GM18520 (cell line): ENCODE measurements at regions not wholly inside any gene's neighbourhood (a gene's known extent, or its start where the extent isn't known, plus 50 kb on each side); places are given as distances from the start of the nearest gene placed in this dataset.
"Not testable (repeated sequence)": the region's sequence is repeated elsewhere in the genome, so short reads cannot be mapped to it uniquely, and the experiment has no call there.

ENCODE experiments used
- ATAC-seq: cut with Tn5 transposase; IDR thresholded peaks from one replicate; pipeline ENCODE4 v1.9.1; 2021; ENCODE audit not compliant: unreplicated experiment

DNA sequence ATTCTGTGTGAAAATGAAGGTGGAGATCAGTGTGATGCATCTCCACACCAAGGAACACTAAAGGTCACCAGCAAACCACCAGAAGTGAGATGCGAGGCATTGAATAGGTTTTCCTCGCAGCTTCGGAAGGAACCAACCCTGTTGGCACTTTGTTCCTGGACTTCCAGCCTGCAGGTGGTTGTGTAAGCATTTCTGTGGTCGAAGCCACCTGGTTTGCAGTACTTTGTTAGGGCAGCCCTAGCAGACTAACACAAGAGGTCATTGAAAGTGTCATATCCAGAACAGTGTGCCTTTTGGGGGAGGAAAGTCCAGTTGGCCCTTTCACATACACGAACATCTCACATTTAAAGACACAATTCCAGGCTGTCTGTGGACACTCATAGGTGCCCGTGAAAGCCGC lies 237.2 kb upstream of the PLGLB1 start:
- not testable (repeated sequence) for ATAC-seq

DNA sequence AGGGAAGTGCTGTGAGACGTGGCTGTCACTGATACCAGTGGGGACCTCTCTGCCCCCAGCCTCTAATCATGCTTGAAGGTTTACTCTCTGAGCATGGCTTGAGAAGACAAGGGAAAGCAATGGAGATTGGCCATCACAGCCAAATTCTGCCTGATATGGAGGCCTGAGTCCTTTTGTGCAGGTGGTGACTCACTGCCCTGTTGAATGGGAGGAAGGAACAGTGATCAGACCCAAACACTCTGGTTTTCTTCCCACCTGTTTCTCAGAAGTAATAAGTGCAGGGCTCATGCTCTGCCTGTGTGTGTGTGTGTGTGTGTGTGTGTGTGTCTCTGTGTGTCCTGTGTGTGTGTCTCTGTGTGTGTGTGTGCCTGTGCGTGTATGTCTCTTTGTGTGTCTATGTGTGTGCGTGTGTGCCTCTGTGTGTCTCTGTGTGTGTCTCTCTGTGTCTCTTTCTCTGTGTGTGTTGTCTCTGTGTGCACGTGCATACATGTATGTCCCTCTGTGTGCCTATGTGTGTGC lies 240.6 kb upstream of the PLGLB1 start:
- not testable (repeated sequence) for ATAC-seq

DNA sequence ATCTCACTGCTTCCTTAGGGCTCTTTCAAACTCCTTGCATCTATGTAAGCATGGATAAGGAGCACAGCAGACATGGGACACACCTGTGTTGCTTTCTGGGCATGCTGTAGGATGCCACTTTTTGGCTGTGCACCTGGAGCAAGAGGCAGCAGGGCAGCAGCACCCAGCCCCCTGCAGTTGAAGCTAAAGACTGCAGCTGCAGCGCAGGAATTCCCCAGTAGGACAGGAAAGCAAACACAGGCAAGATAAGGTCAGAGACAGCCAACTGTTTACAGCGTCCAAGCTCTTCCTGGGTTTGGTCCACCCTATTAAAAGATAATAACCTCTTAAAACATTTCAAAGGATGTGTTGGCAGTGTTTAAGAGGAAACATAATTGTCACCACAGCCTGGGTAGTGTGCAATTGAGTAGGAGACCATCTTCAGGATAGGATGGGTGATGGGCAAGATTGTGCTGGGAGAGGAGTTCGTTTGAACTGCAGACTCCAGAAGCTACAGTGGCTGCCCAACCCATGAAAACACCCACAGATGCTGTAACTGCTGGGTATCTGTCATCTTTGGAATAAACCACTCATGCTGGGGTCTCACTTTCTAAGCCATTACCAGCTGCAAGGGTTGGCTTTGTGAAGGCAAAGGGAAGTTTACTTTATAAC lies 242.3 kb upstream of the PLGLB1 start:
- not testable (repeated sequence) for ATAC-seq

DNA sequence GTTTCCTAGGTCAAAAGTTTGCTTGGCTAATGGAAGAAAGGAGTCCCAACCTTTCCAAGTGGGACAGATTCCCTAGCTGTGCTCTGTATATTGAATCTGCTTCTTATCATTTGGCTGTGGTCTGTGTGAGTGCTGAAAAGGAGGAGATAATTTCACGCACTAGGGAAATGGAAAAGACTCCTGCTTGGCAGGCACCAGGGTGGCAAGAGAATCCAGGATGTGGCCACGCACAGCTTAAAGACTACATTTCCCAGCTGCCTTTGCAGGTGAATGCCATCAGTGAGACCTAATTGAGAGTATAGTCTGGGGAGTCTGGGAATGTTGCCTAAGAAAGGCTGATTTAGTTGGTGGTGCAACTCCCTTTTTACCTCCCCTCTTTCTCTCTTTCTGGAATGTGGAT lies 253.5 kb upstream of the PLGLB1 start:
- not testable (repeated sequence) for ATAC-seq

DNA sequence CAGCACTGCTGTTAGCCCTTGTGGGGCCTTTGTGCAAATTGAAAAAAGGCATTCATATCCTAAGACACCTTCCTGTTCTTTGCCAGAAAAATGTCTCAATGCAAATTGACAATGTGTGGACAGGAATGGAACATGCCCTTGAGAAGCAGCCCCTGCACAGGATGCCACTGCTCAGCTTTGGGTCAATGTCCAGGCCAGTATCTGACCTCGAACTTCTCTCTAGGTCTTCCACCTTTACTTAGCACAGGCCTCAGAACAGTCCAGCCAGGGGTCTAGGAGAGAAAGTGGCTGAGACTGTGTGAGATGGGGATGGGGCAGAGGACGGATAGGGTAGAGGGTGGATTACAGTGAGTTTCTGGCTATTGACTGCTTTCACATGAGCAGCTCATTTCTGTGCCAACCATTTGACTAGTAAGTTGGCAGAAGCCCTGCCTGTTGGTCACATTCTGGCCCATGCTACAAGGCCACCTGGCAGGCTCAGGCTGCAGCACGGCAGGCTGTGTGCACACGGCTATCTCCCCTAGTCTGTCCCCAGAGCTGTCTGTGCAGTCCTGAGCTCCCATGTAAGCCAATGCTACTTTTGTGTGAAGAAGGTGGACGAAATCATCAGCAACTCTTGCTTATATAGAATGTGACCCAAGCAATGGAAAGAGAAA lies 254.5 kb upstream of the PLGLB1 start:
- not testable (repeated sequence) for ATAC-seq

DNA sequence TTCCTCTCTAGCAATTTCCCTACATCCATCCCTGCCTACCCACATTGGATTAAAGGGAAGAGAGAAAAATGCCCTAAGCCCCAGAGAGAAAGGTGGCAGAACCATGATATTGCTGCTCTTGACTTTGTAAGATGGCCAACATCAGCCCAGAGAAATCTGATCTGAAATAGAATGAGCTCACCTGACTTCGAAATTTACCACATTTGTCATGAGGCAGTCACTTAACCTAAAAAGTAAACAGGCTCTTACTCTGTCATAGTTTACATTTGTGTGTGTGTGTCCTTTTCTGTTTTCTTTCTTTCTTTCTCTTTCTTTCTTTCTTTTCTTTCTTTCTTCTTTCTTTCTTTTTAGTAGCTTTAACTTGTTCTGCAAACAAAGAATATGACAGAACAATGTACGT lies 255.0 kb upstream of the PLGLB1 start:
- not testable (repeated sequence) for ATAC-seq

DNA sequence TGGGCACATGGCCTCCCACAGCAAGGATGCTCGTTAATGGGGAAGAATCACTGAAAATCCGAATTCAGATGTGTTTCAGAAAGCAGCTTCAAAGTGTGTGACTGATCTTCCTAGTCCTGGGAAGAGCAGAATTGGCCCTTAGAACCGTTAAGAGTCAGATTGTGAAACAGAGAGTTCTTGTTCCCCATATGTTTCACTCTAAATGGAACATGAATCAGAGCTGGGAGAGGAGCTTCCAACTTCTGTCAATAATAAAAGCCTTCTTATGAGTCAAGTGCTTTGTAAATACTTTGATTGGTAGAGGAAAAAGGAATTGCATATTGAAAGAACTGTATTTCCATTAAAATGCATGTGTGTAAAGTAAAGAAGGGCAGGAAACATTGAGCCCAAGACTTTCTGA lies 256.1 kb upstream of the PLGLB1 start:
- ATAC-seq = not testable (repeated sequence)

DNA sequence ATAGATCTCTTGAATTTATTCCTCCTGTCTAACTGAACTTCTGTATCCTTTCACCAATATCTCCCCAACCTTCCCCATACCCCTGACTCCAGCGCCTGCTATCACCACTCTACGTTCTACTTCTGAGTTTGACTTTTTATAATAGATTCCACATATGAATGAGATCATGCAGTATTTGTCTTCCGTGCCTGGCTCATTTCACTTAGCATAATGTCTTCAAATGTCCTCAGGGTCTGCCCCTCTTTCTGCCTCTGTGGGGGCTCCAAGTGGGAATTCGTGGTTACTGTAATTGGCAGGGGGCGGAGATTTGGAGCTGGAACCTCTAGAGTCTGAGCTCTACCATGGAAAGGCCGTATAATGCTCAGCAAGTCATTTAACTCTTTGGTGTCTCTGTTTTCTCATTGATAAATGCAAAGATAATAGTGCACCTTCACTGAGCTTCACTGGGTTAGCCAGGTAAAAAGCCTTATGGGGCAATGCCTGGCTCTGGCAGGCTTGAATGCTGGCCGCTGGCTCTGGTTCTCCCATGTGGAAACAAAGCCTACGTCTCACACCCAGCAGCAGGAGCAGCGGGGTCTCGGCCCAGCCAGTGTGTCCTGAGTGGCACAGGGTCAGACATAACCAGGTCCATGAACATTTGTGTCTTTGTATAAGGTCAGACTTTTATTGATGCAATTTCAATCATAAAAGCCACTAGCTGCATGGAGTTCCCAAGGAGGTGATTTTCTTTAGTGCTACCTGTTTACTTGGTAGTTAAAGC lies 259.1 kb upstream of the PLGLB1 start:
- ATAC-seq = not testable (repeated sequence)

DNA sequence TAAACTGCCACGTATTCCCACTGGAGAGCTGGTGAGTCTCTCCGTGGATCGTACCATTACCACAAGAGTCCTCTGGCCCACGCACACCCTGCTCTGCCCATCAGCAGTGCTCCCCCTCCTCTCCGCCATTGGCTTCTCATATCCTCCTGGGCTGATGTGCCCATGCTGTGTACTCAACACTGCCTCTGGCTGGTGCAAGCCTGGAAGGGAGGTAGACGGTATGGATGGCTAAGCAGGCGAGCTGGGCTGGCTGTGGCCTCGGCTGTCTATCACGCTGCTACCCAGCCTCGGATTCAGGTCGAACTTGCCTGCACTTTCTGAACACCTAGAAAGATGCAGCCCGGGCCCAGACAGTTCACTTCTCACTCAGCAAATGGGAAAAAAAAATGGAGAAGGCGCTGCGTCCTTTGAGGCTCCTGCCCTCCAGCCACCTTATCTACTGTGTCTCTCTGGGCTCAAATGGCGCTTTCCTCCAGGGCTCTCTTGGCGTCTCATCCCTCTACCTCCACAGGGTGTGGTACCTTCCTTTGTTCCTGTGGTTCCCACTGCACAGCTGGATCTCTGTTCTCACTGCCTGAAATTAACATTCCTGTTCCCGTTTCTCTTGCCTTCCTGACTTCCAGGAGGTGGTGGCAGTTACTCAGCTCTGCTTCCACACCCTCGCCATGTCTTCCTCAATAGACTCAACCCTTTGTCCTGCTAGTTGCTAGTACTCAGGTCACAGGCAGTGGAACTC lies 262.3 kb upstream of the PLGLB1 start:
- not testable (repeated sequence) for ATAC-seq

DNA sequence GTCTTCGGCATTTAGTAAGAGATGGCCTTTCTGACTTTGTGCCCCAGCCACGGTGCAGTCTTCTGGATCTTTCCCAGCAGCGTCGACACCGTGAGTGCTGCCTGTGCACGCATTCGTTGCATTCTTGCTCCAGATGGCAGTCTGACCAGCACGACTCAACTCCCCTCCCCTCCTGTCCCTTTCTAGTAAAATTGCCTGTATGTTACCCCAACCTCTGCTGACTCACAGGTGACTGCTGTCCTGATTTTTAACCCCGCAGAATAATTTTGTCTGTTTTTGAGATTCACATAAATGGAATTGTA lies 262.8 kb upstream of the PLGLB1 start:
- ATAC-seq = not testable (repeated sequence)

DNA sequence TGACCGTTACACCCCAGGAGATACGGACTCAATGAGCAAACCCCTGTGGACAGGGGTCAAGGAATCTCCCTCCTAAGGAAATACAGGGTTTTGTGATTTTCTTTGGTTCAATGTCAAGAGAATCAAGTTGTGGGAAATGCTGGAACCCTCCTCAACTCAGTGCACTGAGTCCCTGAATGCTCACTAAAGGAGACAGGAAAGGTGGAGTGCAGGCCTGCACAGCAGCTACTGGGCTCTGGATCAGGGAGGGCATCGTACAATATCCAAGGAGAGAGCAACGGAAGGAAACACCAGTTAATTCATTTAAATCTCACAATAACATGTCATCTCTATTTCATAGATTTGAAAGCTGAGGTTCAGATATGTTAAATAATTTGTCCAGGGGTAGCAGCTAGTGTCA lies 263.5 kb upstream of the PLGLB1 start:
- not testable (repeated sequence) for ATAC-seq

DNA sequence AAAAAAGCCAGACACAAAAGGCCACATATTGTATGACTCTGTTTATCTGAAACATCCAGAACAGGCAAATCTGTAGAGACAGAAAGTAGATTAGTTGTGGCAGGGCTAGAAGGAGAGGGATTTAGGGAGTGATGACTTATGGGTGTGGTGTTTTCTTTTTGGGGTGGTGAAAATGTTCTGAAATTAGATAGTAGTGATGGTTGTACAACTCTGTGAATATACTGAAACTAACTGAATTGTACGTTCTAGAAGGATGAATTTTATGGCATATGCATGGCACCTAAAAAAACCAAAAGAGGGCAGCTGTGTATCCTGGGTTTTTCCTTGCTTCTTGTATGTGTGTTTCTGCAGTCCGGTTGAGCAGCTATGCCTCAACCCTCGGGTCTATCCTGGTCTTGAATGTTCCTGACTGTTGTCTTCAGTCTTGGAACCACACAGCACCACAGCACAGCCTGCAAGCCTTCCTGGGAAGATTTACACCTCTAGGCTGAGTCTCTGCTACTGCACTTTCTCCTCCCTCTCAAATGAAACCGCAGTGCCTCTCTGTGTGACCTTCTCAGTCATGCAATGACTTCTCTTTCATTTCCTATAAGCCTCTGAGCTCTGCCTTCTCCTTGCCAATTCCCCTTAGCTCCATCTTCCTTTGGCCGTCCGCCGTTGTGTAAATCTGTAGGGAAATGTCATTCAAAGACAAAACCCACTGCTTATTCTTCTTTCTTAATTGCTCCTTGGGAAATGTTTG lies 269.1 kb upstream of the PLGLB1 start:
- ATAC-seq = peak; percentile 88

DNA sequence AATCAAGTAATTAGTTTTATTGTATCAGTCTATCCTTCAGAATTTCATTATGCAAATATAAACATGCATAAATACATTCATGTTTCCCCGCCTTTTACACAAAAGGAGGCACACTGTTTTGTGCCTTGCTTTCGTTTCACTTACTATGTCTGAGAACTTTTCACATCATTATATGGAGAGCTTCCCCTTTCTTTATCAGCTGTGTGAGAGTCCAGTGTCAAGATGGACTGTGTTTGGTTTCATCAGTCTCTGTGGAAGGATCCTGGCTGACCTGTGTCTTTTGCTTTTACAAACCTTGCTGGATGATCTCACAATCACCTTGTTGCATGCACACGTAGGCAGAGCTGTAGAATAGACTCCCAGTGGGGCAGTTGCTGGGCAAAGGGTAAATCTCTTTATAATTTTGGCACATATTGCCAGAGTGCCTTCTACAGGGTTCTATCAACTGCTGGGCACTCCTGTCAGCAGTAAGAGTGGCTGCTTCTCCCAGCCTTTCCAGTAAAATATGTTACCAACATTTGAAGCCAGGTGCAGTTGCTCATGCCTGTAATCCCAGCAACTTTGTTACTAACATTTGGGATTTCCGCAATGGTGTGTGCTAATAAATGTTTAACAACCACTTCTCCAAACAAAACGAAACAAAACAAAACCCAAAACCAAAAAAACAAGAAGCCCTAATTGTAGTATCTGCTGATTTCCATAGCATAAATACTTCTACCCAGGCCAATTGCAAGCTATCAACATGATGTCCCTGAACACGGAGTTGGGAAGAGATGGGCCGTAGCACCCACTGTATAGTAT lies 270.0 kb upstream of the PLGLB1 start:
- ATAC-seq = not testable (repeated sequence)

DNA sequence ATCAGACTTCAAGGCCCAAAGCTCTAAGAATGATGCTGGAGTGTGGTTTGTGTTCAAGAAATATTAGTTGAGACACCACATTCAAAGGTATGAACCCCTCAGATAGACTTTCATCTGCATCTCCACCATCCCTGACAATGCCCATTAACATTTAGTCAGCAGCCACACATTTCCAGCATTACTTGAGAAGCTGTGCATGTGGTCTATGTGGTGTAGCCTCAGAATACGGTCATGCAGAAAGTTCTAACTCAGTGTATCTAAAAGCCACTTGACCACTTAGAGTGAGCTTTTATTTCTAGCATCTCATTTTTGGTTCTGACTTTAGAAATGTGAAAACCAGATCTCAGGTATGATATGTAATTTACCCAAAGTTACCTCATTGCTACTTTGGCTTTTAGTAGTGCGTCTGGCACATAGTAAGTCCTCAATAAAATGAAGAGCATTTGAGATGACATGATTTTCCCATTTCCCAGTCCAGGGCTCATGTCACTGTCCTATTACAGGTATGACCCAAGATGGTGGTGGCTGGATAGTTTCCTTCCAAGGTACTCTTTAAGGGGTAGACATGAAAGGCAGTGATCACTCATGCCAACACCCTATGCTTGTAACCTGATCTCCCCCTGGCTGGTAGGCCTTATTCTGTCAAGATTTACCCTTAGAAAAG lies 272.4 kb upstream of the PLGLB1 start:
- ATAC-seq = not testable (repeated sequence)

DNA sequence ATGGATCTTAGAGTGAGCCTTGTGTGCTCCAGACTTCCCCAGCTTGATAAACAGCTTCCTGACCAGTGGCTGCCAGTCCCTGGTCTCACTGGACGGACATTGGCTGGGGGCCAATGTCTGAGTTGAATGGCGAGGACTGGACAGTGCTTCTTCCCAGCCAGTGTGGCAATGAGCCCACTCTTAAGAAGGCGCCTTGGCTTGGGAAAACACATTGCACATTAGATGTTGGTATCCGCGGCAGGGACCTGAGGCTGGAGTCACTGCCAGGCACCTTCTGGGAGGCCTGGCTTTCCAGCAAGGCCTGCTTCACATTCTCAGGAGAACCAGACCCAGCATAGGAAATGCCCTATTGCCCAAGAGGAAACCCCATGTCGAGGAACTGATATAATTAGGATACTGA lies 273.5 kb upstream of the PLGLB1 start:
- ATAC-seq = not testable (repeated sequence)

DNA sequence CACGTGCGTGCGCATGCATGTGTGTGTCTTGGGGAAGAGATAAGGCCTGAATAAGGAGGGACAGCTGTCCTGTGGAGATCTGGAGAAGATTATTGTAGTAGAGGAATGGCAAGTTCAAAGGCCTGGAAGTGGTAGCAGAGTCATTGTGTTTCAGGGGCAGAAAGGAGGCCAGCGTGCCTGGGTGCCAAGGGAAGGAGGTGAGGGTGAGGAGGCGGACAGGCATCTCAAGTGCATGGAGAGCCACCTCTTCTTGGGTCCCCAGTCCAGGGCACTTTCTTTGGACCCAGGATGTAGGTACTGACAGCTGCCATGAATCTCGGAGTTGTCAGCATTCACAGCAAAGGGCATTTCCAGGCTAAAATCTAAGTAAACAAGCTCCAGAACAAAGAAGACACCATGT lies 279.7 kb upstream of the PLGLB1 start:
- ATAC-seq = not testable (repeated sequence)

DNA sequence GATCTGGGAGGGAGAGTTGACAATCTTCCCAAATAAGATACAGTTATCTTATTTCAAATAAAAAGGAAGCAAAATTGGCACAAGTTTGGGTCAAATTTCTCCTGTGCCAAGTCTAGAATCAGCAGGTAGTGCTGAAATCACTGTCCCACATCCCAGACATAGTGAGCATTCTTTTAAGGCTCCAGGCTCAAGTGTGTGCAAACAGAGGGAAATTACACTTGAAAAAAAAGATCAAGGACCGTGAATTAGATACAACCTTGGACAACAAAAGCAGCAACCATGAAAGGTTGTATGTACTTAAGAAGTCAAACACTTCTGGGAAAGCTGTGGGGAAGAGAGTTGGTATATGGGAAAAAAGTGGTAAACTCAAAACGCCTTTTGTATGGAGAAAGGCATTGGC lies 280.2 kb upstream of the PLGLB1 start:
- not testable (repeated sequence) for ATAC-seq

DNA sequence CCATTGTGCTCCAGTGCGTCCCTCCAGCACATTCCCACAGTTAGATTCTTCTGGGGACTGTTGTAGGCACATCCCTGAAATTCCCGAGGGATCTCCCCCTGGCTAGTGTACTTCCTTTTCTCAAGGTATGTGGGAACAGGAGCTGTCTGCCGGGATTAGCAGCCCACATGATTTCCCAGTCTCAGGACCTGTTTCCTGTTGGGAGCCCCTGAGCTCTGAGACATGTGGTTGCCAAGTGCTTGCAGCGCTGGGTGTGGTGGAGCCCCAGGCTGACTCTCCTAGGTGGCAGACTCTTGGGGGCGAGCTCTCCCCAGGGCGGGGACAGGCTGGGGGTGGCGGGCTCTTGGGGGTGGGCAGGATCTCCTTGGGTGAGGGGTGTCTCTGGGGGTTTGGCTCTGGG lies 287.0 kb upstream of the PLGLB1 start:
- not testable (repeated sequence) for ATAC-seq

DNA sequence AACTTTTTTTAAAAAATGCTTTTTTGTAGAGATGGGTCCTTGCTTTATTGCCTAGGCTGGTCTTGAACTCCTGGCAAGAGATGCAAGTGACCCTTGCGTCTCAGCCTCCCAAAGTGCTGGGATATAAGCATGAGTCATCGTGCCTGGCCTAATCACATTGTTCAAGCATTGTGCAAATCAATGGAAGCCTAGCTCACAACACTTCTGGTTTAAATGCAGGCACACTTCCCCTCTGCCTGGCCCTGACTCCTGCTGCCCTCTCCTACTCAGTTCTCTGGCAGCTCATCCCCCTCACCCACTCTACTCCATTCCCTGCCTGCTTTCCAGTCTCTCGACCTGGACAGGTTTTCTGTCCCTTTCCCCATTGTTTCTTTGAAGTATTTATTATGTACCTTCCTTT lies 288.1 kb upstream of the PLGLB1 start:
- not testable (repeated sequence) for ATAC-seq
